GM19023 (cell line): ENCODE measurements at regions not wholly inside any gene's neighbourhood (a gene's known extent, or its start where the extent isn't known, plus 50 kb on each side); places are given as distances from the start of the nearest gene placed in this dataset.

ENCODE experiments used
- ATAC-seq: cut with Tn5 transposase; IDR thresholded peaks from one replicate; pipeline ENCODE4 v1.9.1; 2021; ENCODE audit warnings: mild to moderate bottlenecking, moderate library complexity; ENCODE audit not compliant: unreplicated experiment

DNA sequence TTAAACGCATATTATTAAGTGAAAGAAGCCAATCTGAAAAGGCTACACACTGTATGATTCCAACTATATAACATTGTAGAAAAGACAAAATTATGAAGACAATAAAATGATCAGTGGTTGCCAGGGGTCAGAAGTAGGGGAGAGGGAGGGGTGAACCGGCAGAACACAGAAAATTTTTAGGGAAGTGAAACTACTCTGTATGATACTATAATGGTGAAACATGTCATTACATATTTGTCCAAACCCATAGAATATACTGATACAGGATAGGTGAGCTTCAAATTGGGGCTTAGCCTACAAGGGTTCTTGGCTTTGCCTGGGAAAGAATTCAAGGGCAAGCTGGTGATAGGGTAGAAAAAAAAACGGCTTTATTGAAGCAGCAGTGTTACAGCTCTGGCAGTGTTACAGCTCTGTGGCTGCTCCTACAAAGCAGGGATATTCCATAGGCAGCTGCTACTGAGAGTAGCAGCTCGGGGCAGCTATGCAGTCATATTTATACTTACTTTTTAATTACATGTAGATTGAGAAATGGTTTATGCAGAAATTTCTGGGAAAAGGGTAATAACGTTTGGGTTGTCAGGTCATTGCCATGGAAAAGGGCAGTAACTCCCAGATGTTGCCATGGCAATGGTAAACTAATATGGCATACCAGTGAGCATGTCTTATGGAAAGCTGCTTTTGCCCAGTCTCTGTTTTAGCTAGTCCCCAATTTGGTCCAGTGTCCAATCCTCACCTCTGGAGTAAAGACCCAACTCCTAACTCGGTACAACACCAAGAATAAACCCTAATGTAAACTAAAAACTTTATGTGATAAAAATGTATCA lies 125.1 kb upstream of the SLC25A36 start:
- ATAC-seq, result peak; percentile 85

- ATAC-seq, result no peak
Measured at GRCh38 chr3:140821493-140821892, 120.1 kb upstream of the SLC25A36 start.

GRCh38 chr3:140822401-140823047 lies 119.1 kb upstream of the SLC25A36 start:
- no peak for ATAC-seq

GRCh38 chr3:140823106-140823505 lies 118.5 kb upstream of the SLC25A36 start:
- ATAC-seq, result no peak

DNA sequence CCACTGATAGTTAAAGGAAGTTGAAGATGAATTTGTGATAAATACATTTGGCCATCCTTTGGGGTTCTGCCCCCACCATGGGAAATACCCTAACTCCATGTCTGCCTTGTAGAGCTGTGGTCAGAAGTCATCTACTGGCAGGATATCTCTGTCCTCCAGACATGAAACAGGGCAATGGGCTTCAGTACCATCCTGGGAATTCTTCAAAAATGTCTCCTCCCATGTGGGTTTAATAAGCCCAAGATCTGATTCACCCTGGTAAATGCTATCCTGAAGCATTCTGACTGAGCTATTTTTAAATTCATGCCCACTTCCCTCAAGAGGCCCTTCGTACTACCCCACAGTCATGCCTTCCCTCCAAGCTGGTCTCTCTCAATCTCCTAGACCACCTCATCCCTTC lies 113.7 kb upstream of the SLC25A36 start:
- ATAC-seq, result no peak

- no peak for ATAC-seq
Measured at GRCh38 chr3:140828585-140828984, 113.1 kb upstream of the SLC25A36 start.

GRCh38 chr3:140829796-140830195 lies 111.8 kb upstream of the SLC25A36 start:
- no peak for ATAC-seq

DNA sequence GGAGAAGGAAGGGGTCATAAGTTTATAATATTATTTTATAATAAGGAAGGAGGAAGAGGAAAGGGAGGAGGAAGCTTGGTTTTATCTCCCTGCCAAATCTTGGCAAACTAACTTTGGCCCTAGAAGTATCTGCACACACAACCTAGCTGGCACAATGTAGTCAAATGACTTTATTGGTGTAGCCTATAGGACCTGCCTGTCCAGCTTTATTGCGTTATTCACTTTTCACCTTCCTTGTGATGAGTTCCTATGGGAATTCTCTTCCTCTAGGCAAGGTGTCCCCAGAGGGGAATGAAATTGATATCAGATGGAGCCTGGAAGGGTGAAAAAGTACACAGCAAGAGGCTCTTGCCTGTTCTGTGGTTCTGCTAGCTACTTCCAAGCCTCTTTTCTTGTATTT lies 111.2 kb upstream of the SLC25A36 start:
- no peak for ATAC-seq

- no peak for ATAC-seq
Measured at GRCh38 chr3:140832883-140833282, 108.8 kb upstream of the SLC25A36 start.

GRCh38 chr3:140834266-140835037 lies 107.2 kb upstream of the SLC25A36 start:
- no peak for ATAC-seq

GRCh38 chr3:140842984-140843649 lies 98.5 kb upstream of the SLC25A36 start:
- ATAC-seq, result peak; percentile 95

DNA sequence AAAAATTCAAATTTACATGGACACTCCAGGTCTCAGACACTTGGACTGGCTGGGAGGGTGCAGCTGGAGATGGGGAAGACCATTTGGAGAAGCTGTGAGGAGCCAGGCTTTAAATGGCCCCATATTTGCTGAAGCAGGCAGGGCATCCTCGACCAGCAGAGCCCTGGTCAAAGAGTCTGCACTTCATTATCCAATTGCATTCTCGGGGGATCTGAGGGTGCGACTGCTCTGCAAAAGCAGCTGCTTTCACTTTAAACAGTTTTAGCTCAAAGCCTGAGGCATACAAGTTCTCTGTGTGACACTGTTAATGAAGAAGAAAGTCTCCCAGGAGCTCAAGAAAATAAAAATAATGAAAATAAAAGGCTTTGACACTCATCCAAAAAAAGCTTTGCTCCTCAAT lies 98.0 kb upstream of the SLC25A36 start:
- peak; percentile 15 for ATAC-seq

DNA sequence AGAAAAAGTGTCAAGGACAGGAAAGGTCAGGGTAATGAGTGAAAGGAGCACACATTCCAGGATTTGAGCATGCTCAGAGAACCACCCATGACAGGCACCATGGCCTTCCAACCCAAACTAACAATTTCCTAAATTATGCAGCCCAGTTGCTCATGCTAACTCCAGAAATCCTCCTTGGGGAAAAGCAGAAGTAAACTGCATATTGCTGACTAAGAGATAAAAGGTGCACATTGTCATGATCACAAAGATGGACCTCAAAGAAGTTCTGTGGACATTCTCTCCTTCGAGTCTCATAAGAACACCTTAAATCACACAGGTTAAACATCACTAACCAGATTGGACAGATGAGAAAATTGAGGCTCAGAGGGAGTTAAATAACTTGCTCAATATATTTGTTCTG lies 97.6 kb upstream of the SLC25A36 start:
- ATAC-seq, result no peak

DNA sequence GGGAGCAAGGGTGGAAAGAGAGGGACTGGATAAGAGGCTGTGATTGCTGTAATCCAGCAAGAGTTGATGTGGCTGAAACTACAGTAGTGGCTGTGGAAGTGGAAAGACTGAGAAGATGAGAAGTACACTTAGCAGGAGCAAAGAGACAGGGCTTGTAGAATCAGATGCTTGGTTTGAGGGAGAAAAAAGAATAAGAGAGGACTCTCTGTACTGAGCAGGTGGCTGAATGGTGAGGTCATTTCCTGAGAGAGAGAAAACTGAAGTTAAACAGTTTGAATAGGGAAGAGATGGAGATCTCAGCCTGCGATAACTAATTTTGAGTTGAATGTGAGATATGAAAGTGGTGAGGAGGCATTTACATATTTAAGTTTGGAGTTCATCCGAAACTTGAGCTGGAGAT lies 95.8 kb upstream of the SLC25A36 start:
- ATAC-seq, result no peak

DNA sequence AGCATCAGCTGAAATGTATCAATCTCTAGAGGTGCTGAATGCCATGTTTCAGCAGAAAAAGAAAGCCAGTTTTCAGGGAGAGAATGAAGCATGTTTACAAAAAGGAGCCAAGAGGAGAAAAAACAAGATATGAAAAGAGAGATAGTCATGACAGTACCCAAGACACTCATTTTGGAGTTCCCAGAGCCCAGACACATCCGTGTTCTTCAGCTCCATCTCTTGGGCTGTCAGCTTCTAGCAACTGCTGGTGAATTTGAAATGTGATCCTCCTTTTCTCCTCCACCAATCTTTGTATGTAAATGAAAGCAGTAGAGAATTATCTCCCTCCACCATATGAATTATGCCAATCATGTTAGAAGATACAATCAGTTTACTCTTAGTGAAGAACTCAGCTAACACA lies 93.0 kb upstream of the SLC25A36 start:
- ATAC-seq, result no peak

- ATAC-seq, result no peak
Measured at GRCh38 chr3:140850210-140850955, 91.3 kb upstream of the SLC25A36 start.

DNA sequence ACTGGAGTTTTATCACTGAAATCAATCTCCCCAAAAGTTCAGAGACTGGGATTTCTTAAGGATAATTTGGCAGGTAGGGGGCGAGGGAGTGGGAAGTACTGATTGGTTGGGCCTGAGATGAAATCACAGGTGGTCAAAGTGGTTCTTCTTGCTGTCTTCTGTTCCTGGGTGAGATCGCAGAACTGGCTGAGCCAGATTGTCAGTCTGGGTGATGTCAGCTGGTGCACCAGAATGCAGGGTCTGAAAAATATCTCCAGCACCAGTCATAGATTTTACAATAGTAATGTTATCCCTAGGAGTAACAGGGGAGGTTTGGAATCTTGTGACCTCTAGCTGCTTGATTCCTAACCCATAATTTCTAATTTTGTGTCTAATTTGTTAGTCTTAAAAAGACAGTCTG lies 86.7 kb upstream of the SLC25A36 start:
- ATAC-seq, result no peak

- no peak for ATAC-seq
Measured at GRCh38 chr3:140856905-140857304, 84.7 kb upstream of the SLC25A36 start.

GRCh38 chr3:140857993-140858392 lies 83.6 kb upstream of the SLC25A36 start:
- ATAC-seq, result no peak

GRCh38 chr3:140859592-140860336 lies 81.9 kb upstream of the SLC25A36 start:
- ATAC-seq, result peak; percentile 64
